HEK293T (cell line): ENCODE measurements at regions not wholly inside any gene's neighbourhood (a gene's known extent, or its start where the extent isn't known, plus 50 kb on each side); places are given as distances from the start of the nearest gene placed in this dataset.

Experiments
- ARNT ChIP-seq: fragments of 450-650 bp; IDR thresholded peaks from 2 replicates; pipeline ENCODE4 v1.6.1; 2017; ENCODE audit warnings: mild to moderate bottlenecking
- ELF4 ChIP-seq: fragments of 450-650 bp; IDR thresholded peaks from 2 replicates; pipeline ENCODE4 v1.6.1; 2017; ENCODE audit warnings: antibody characterized with exemption
- FOXK2 ChIP-seq: fragments of 450-650 bp; IDR thresholded peaks from 2 replicates; pipeline ENCODE4 v1.6.1; 2016; ENCODE audit warnings: mild to moderate bottlenecking
- FOXM1 ChIP-seq: fragments of 450-650 bp; IDR thresholded peaks from 2 replicates; pipeline ENCODE4 v1.6.1; 2017; ENCODE audit warnings: mild to moderate bottlenecking, borderline replicate concordance
- HDGF ChIP-seq: fragments of 450-650 bp; IDR thresholded peaks from 2 replicates; pipeline ENCODE4 v1.6.1; 2017; ENCODE audit warnings: antibody characterized with exemption, borderline replicate concordance
- SUZ12 ChIP-seq: fragments of 450-650 bp; IDR thresholded peaks from 2 replicates; pipeline ENCODE4 v1.6.1; 2016; ENCODE audit warnings: mild to moderate bottlenecking
- TARDBP ChIP-seq: fragments of 450-650 bp; IDR thresholded peaks from 2 replicates; pipeline ENCODE4 v1.6.1; 2016
- ZNF384 ChIP-seq: fragments of 450-650 bp; IDR thresholded peaks from 2 replicates; pipeline ENCODE4 v1.6.1; 2016

GRCh38 chr3:13167064-13167743 is 94.0 kb upstream of the IQSEC1 start:
- TF ChIP-seq ELF4 (no peak), TARDBP (no peak), HDGF (no peak), FOXM1 (no peak), ZNF384 (no peak), FOXK2 (no peak), ARNT (no peak), SUZ12 (no peak)
